ENCODE measurements at regions not wholly inside any gene's neighbourhood (a gene's known extent, or its start where the extent isn't known, plus 50 kb on each side); places are given as distances from the start of the nearest gene placed in this dataset.

DNA sequence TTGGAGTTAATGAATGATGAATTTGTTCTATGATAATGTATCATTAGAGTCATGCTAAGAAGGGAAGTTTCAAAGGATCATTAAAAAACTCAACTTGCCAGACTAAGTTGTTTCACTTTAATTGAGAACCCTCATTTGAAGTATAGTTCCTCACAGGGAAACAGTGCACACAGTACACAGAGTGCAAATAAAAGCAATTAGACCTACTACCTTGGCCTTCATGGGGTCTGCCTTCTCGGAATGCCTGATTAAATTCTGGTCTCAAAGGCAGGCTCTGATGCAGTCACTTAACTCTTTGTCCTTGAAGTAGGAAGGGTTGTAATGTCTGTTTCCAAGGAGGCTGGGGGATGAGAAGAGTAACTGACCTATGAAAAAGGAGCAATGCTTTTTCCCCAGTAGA is 457.3 kb downstream of the TBC1D32 start:
- no peak for DNase-seq
- Histone ChIP-seq H3K36me3 (no peaks in the 10 kb centered on the region), H3K9me3 (no peaks in the 10 kb centered on the region), H3K27ac (no peak overlapping the region), H3K4me1 (no peaks in the 10 kb centered on the region), H3K4me3 (replicated peaks in 1 of 3) (no peak overlapping the region), H3K27me3 (no peaks in the 10 kb centered on the region)
- intact Hi-C loops (cut with DNase I), result no loop called here
- TF ChIP-seq, protein P1, sequence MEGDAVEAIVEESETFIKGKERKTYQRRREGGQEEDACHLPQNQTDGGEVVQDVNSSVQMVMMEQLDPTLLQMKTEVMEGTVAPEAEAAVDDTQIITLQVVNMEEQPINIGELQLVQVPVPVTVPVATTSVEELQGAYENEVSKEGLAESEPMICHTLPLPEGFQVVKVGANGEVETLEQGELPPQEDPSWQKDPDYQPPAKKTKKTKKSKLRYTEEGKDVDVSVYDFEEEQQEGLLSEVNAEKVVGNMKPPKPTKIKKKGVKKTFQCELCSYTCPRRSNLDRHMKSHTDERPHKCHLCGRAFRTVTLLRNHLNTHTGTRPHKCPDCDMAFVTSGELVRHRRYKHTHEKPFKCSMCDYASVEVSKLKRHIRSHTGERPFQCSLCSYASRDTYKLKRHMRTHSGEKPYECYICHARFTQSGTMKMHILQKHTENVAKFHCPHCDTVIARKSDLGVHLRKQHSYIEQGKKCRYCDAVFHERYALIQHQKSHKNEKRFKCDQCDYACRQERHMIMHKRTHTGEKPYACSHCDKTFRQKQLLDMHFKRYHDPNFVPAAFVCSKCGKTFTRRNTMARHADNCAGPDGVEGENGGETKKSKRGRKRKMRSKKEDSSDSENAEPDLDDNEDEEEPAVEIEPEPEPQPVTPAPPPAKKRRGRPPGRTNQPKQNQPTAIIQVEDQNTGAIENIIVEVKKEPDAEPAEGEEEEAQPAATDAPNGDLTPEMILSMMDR (IDR thresholded peaks at IDR 0.05), result no peak
- no peak for TF ChIP-seq POLR2A (IDR thresholded peaks at IDR 0.05)
- WGBS, 2 donors, result 40 to 62% methylated on average over 1 of the region's 1 CpG

DNA sequence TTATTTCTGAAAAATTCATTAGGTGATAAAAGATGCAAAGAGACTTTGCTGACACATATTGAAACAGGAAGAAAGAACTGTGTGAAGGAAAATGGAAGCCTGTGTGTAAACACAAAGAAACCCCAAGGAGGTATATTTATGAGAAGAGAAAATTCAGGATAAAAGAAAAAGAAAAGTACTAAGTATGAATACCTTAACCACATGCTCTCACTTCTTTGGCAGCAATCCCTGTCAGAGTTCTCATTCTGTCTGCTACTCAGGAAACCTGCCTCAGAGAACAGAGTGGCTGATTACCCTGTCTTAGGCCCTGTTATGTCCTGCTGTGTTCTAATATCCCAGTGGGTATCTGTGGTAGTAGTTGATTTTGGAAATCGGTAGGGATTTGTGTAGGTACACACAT is 457.9 kb downstream of the TBC1D32 start:
- Histone ChIP-seq H3K36me3 (no peaks in the 10 kb centered on the region), H3K4me1 (no peaks in the 10 kb centered on the region), H3K4me3 (replicated peaks in 1 of 3) (no peak overlapping the region), H3K27me3 (no peaks in the 10 kb centered on the region), H3K9me3 (no peaks in the 10 kb centered on the region), H3K27ac (no peak overlapping the region)
- intact Hi-C loops (cut with DNase I), result no loop called here
- TF ChIP-seq POLR2A (IDR thresholded peaks at IDR 0.05), result no peak
- WGBS, 2 donors, result 68 to 72% methylated on average over 1 of the region's 1 CpG
- no peak for DNase-seq

DNA sequence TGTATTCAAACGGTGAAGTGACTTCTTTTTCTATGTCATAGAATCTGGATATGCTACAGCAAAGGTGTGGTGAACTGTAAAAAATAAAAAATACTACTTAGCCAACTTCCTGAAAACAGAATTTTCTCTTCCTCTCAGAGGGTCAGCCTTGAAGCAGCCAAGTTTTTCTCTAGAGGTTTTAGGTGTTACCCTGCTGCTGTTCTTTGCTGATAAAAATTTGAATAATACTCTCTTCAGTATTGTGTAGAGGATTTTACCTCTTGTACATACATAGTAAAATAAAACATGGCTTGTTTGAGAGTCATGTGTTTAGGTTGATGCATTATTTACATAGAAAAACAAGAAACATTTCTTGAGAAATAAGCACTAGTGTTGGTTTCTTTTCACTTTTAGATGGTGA is 458.4 kb downstream of the TBC1D32 start:
- Histone ChIP-seq H3K9me3 (no peaks in the 10 kb centered on the region), H3K4me3 (replicated peaks in 1 of 3) (no peak overlapping the region), H3K27me3 (no peaks in the 10 kb centered on the region), H3K4me1 (no peaks in the 10 kb centered on the region), H3K36me3 (no peaks in the 10 kb centered on the region), H3K27ac (no peak overlapping the region)
- TF ChIP-seq, protein P1 (IDR thresholded peaks at IDR 0.05), result no peak
- no peak for TF ChIP-seq POLR2A (IDR thresholded peaks at IDR 0.05)
- intact Hi-C loops (cut with DNase I), result no loop called here
- no peak for DNase-seq
- WGBS, 2 donors, result 21 to 44% methylated on average over 1 of the region's 1 CpG

DNA sequence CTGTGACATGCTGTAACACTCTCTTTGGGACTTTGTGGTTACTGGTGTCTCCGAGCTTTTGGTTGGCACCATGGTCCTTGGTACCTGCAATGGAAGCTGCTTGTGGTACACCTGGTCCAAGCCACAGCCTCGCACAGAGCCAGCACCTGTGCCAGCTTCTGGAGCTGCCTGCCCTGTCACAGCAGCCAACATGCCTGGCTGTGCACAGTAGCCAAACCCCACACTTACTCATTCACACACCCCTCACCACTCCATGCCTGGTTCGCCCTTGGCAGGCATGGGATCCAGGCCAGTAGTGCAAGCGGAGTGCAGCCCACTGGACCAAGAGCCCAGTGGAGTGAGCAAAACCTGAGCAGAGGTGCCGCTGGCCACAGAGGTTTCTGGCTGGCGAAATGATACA is 459.9 kb downstream of the TBC1D32 start:
- 88 to 89% methylated on average over 6 of the region's 6 CpGs for WGBS, 2 donors
- Histone ChIP-seq H3K27me3 (no peaks in the 10 kb centered on the region), H3K9me3 (no peaks in the 10 kb centered on the region), H3K4me1 (no peaks in the 10 kb centered on the region), H3K27ac (no peak overlapping the region), H3K4me3 (replicated peaks in 1 of 3) (no peak overlapping the region), H3K36me3 (no peaks in the 10 kb centered on the region)
- TF ChIP-seq POLR2A (IDR thresholded peaks at IDR 0.05), result no peak
- TF ChIP-seq, protein P1 (IDR thresholded peaks at IDR 0.05), result no peak
- no peak for DNase-seq
- intact Hi-C loops (cut with DNase I), result no loop called here

DNA sequence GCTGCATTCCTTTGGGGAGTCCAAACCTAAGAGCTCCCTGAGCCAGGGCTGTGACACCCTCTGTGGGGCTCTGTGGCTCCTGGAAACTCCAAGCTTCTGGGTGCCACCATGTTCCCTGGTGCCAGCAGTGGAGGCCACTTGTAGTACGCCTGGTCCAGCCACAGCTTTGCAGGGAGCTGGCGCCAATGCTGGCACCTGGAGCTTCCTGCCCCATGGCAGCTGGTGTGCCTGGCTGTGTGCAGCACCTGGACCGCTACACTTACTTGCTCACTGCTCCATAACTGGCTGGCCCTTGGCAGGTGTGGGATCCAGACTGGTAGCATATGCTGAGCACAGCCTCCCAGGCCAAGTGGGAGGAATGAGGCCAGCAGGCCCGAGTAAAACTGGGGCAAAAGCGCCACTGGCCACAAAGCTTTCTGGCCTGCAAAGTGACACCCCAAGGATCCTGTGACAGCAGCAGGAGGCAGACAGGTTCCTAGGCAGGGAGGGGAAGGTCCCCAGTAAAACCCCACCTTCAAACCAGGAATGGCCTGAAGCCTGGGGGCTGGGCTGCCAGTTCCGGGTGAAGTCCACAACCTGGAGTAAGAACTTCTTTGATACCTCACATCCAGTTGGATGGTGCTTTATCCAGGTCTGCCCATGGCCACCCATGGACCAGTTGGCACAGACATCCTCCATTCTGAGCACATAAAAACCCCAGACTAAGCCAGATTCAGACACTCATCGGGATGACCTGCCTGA is 461.0 kb downstream of the TBC1D32 start:
- 97% methylated on average over 5 to 6 of the region's 7 CpGs for whole genome bisulfite sequencing, 2 donors
- no peaks in the 10 kb centered on the region for H3K4me1 ChIP-seq
- no peak overlapping the region for H3K4me3 ChIP-seq (replicated peaks in 1 of 3)
- H3K9me3 ChIP-seq, result no peaks in the 10 kb centered on the region
- H3K27me3 ChIP-seq, result no peaks in the 10 kb centered on the region
- no peak overlapping the region for H3K27ac ChIP-seq
- TF ChIP-seq, protein P1 (IDR thresholded peaks at IDR 0.05), result no peak
- no peak for TF ChIP-seq POLR2A (IDR thresholded peaks at IDR 0.05)
- DNase-seq, result no peak
- intact Hi-C loops (cut with DNase I), result no loop called here
- no peaks in the 10 kb centered on the region for H3K36me3 ChIP-seq
